NCI-H1048 (cell line): ENCODE measurements at regions not wholly inside any gene's neighbourhood (a gene's known extent, or its start where the extent isn't known, plus 50 kb on each side); places are given as distances from the start of the nearest gene placed in this dataset.
"Not testable (repeated sequence)": the region's sequence is repeated elsewhere in the genome, so short reads cannot be mapped to it uniquely, and the experiment has no call there.

ENCODE experiments used
- DNase-seq: peaks from one replicate; lab custom pipeline; 2025; lab: John Stamatoyannopoulos, UW

DNA sequence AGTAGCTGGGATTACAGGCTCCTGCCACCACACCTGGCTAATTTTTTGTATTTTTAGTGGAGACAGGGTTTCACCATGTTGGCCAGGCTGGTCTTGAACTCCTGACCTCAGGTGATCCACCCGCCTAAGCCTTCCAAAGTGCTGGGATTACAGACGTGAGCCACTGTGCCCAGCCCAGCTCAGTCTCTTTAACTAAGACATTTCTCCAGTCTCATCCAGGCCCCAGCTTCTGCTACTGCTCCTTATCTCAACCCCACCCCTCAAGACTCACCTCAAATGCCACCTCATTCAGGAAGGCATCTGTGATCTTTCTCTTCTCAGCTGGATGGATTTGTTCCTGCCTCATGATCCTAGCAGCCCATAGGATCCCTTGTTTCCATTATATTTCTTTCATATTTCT is 85.9 kb upstream of the GRAMD1B start:
- DNase-seq: not testable (repeated sequence)

DNA sequence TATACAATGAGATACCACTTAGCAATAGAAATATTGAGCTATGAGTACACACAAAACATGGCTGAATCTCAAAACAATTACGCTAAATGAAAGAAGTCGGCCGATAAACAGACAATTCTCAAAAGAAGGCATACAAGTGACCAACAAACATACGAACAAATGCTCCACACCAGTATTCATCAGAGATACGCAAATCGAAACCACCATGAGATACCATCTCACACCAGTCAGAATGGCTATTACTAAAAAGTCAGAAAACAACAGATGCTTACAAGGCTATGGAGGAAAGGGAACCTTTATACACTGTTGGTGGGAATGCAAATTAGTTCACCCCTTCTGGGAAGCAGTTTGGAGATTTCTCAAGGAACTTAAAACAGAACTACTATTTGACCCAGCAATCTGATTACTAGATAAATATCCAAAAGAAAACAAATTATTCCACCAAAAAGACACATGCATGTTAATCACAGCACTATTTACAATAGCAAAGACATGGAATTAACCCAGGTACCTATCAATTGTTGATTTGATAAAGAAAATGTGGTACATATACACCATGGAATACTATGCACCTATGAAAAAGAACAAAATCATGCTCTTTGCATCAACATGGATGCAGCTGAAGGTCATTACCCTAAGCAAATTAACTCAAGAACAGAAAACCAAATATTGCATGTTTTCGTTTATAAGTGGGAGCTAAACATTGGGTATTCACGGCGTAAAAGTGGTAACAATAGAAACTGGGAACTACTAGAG is 90.9 kb upstream of the GRAMD1B start:
- DNase-seq: no peak

DNA sequence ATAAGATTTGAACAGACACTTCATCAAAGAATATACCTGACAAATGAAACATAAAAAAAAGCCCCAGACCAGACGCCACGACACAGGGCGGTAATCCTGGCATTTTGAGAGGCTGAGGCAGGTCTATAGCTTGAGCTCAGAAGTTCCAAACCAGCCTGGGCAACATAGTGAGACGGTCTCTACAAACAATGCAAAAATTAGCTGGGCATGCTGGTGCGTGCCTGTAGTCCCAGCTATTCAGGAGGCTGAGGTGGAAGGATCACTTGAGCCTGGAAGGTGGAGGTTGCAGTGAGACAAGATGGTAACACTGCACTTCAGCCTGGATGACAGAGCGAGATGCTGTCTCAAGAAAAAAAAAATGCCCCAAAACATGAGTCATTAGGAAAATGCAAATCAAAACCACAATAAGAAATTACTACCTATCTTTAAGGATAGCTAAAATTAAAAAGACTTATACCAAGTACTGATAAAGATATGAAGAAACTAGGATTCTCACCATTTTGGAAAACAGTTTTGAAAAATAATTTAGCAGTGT is 91.7 kb upstream of the GRAMD1B start:
- no peak for DNase-seq

DNA sequence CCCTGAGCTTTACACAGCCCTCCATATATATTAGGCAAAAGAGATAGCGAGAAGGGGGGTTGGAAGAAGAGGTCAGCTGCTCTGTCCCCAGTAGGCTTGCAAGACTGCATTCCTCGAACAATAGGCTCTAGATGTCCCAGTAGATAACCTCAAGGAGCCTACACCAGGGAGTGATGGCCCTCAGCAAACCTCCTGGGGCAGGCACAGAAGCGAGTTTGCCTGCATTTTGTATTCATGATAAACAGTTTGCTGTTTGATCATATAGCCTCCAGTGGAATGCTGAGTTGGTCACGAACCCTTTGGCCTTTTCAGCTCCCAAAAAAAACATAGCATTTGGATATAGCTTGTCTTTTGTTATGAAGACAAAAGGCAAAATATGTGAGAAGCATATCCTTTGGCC is 95.1 kb upstream of the GRAMD1B start:
- no peak for DNase-seq

DNA sequence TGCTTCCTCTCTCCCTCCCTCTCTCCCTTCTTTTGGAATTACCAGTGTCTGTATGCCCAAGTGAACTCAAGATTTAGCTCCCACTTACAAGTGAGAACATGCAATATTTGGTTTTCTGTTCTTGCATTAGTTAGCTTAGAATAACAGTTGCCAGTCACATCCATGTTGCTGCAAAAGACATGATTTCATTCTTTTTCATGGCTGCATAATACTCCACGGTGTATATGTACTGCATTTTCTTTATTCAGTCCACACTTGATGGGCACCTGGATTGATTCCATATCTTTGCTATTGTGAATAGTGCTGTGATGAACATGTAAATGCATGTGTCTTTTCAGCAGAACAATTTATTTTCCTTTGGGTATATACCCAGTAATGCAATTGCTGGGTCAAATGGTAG is 97.5 kb upstream of the GRAMD1B start:
- DNase-seq: not testable (repeated sequence)

GRCh38 chr11:123330948-123331347 is 99.1 kb upstream of the GRAMD1B start:
- no peak for DNase-seq

- no peak for DNase-seq
These were observed 99.6 kb upstream of the GRAMD1B start for GRCh38 chr11:123330471-123330870.

DNA sequence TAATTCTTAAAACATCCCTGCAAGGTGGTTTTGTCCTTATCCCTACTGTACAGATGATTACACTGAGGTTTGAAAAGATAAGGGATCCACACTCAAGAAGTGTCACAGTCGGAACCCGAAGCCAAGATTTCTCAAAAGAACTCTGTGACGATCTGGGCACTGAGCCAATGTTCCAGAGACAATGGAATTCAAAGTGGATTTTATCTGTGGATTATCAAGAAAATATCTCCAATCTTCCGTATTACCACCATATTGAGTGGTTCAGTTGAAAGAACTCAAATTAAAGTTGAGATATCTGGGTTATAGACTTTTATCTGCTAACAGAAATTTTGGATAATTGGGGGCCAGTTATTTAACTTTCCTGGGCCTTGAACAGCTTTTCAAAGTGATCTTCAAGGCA is 100.0 kb upstream of the GRAMD1B start:
- DNase-seq: no peak

GRCh38 chr11:123328281-123328867 is 101.7 kb upstream of the GRAMD1B start:
- no peak for DNase-seq

DNA sequence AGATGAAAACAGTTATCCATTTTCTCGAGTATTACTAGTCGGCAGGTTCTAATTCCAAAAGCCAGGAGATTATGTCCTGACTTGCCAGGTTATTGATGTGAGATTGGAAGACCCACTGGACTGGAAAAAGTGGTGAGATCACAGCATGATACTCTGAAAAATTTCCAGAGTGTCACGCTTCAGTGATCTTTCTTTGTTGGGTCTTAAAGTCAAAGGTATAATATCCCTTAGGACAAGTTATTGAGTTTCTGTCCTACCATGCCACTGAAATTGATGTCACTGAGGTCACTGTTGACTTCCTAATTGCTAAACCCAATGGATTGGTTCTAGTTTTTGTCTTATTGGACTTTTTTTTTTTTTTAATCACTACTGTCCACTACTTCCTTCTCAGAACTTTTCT is 104.5 kb upstream of the GRAMD1B start:
- no peak for DNase-seq

DNA sequence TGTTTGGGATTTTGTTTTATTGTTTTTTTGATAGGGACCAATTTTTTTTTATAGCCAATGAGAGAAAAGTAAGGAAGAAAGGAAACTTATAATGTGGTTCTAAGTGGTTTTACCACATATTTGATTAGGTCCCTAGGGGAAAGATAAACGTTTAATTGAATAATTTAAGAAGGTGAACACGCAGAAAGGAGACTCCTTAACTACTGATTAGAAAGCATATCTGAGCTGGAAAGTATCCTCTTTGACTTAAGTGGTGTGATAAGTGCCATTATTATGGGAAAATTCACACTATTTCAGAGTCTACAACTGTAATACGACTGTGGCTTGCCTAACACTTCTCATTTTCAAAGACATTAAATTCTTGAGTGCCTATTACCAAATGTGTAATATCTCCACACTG is 106.5 kb upstream of the GRAMD1B start:
- no peak for DNase-seq

GRCh38 chr11:123321636-123322035 is 108.4 kb upstream of the GRAMD1B start:
- no peak for DNase-seq

DNA sequence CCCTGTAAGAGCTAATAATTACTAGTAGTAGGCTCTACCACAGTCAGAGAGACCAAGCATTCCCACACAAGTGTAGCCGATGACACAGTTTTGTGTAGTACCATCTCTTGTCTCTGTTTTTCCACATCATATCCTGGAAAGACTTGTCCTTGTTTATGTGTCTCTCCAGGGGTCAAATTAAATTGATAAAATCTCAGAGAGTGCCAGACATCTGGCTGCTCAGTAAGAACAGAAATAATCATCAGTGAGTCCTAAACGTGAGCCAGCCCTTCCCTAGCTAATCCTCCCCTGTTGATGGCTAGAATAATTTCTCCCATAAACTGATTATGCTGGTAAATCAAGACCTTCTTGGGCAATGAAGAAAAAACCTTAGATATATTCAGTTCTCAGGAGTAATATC is 111.4 kb upstream of the GRAMD1B start:
- no peak for DNase-seq

DNA sequence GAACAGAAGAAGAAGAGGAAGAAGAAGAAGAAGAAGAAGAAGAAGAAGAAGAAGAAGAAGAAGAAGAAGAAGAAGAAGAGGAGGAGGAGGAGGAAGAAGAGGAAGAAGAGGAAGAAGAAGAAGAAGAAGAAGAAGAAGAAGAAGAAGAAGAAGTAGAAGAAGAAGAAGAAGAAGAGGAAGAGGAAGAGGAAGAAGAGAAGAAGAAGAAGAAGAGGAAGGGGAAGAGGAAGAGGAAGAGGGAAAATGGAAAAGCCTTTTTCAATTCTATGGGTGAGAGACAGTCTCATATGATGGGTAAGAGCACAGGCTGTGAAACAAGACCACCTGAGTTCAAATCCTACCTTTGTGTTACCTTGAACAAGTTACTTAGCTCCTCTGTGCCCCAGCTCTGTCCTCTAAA is 111.9 kb upstream of the GRAMD1B start:
- DNase-seq: not testable (repeated sequence)

- no peak for DNase-seq
These were observed 114.1 kb upstream of the GRAMD1B start for GRCh38 chr11:123316003-123316402.

- no peak for DNase-seq
These were observed 115.1 kb upstream of the GRAMD1B start for GRCh38 chr11:123314972-123315371.

DNA sequence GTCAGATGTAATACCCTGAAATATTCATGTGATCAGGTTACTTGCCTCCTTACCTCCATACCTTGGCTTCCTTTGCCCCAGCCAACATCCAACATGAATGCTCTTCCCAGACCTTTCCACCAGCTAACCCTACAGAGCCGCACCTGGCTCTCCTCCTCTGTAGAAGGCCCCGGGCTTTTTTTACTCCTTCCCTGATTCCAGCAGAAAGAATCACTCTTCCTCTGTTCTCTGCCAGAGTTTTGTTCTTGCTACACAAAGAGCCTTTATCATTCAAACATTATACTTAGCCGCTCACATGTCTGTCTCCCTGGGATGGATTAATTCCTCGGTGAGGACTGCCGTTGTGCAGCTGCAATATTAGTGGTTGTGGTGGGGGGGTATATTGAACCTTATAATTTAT is 116.8 kb upstream of the GRAMD1B start:
- DNase-seq: no peak

DNA sequence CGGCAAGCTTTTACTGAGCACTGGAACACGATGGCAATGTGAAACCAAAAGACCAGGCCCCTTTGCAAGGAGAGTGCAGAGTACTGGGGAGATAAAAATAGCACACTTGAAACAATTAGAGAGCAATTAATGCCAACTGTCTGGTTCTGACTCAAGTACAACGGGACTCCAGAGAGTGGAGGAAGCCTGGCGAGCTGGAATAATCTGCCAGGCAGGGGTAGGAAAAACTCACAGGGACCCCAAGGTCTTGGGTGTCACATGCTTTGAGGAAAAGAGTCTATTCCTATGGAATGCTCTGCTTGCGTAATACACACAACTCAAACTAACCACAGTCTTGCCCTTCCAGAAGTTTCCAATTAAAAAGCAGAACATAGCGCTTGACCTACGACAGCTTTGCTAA is 113.0 kb upstream of the CLMP start:
- DNase-seq: no peak

DNA sequence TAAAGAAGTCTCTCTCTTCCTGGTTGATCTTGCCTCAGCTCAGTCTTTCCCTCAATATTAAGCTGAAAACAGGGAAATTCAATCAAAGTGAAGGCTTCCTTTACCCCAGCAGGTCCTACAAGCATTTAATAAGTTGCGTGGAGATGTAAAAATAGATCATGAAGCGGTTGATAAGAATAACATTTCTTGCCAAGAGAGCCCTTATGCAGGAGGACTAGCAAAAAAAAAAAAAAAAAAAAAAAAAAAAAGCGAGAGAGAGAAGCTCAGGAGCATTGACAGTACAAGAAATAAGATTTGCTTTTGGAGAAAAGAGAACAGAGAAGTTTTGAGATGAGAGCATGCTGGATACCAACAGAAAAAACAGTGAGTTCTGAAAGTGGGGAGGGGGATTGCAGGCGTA is 112.2 kb upstream of the CLMP start:
- DNase-seq: no peak

GRCh38 chr11:123306531-123306930 is 111.5 kb upstream of the CLMP start:
- DNase-seq: no peak

GRCh38 chr11:123305601-123306375 is 110.7 kb upstream of the CLMP start:
- no peak for DNase-seq

DNA sequence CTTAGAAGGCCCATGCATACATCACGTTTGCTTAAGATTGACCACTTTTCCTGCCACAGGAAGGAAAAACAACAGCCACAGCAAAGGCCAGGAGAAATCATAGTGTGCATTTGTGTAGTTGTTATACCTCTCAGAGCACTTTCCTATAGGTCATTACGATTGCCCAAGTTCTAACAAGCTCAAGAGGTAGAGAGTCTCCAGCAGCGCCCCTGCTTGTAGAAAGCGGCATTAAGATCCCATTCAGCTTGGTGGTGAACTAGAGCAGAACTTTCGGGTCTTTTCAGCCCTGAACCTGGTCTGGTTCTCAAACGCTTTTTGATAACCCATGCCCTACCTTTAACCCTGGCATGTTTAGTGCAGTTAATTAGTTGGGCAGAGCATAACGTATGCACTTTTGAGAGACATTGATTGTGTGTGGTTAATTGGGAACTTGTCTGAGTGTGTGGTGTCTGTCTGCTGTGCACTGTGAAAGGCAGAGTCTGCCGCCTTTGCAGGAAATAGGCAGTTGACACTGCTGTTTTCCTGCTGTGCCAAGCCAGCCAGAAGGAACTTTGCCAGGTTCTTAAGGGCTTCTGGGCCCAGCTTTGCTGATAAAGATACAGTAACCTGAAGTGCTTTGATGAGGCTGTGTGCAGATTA is 109.9 kb upstream of the CLMP start:
- no peak for DNase-seq
